Neural progenitor cell (in vitro differentiated cells): ENCODE measurements at regions not wholly inside any gene's neighbourhood (a gene's known extent, or its start where the extent isn't known, plus 50 kb on each side); places are given as distances from the start of the nearest gene placed in this dataset.

Source experiments
- DNase-seq: peaks from one replicate; pipeline ENCODE4 v3.0.0-alpha.2; 2016; ENCODE audit warnings: low spot score
- H2AFZ ChIP-seq: fragments of 200-600 bp; sonication (generic); replicated peaks from 2 replicates; pipeline ENCODE4 v1.6.1; 2016; ENCODE audit warnings: antibody characterized with exemption
- H3F3A ChIP-seq: fragments of 200-600 bp; sonication (generic); 2 replicates; pipeline ENCODE4 v1.6.1; 2016; ENCODE audit warnings: antibody characterized with exemption, low read depth
- H3K27ac ChIP-seq: fragments of 200-600 bp; sonication (generic); 2 replicates; pipeline ENCODE4 v1.5.1; 2016; ENCODE audit warnings: mild to moderate bottlenecking
- H3K27me3 ChIP-seq: fragments of 200-600 bp; sonication (generic); 2 replicates; pipeline ENCODE4 v1.6.1; 2016; ENCODE audit warnings: mild to moderate bottlenecking, moderate library complexity
- H3K36me3 ChIP-seq: fragments of 200-600 bp; sonication (generic); 2 replicates; pipeline ENCODE4 v1.5.1; 2016
- H3K4me1 ChIP-seq: fragments of 200-600 bp; sonication (generic); 2 replicates; pipeline ENCODE4 v1.6.1; 2016; ENCODE audit warnings: mixed run types
- H3K4me2 ChIP-seq: fragments of 200-600 bp; sonication (generic); 2 replicates; pipeline ENCODE4 v1.6.1; 2016
- H3K4me3 ChIP-seq: fragments of 200-600 bp; sonication (generic); 2 replicates; pipeline ENCODE4 v1.5.1; 2016
- H3K79me2 ChIP-seq: fragments of 200-600 bp; sonication (generic); 2 replicates; pipeline ENCODE4 v1.6.1; 2016; ENCODE audit warnings: low read depth
- H3K9ac ChIP-seq: fragments of 200-600 bp; sonication (generic); 2 replicates; pipeline ENCODE4 v1.6.1; 2016
- H3K9me3 ChIP-seq: fragments of 200-600 bp; sonication (generic); 2 replicates; pipeline ENCODE4 v1.5.1; 2016; ENCODE audit warnings: low read depth
- H4K20me1 ChIP-seq: fragments of 200-600 bp; sonication (generic); 2 replicates; pipeline ENCODE4 v1.6.1; 2016; ENCODE audit warnings: low read depth
- H3K27ac Mint-ChIP-seq: 3 replicates; pipeline ENCODE4 v1.8.0; 2021; ENCODE audit warnings: mixed read lengths
- H3K27me3 Mint-ChIP-seq: 2 replicates; pipeline ENCODE4 v1.8.0; 2022; ENCODE audit warnings: low read depth, mild to moderate bottlenecking, inconsistent platforms, moderate library complexity, mixed read lengths; ENCODE audit not compliant: insufficient read depth
- H3K36me3 Mint-ChIP-seq: 3 replicates; pipeline ENCODE4 v1.8.0; 2021; ENCODE audit warnings: mixed read lengths
- H3K4me1 Mint-ChIP-seq: 3 replicates; pipeline ENCODE4 v1.8.0; 2021; ENCODE audit warnings: mixed read lengths
- H3K4me3 Mint-ChIP-seq: 3 replicates; pipeline ENCODE4 v1.8.0; 2021; ENCODE audit warnings: mild to moderate bottlenecking, moderate library complexity, mixed read lengths
- H3K9me3 Mint-ChIP-seq: 3 replicates; pipeline ENCODE4 v1.8.0; 2020; ENCODE audit warnings: mixed read lengths
- EZH2 ChIP-seq: fragments of 200-600 bp; sonication (generic); IDR thresholded peaks from 2 replicates; pipeline ENCODE4 v1.6.1; 2017; ENCODE audit warnings: antibody characterized with exemption, mild to moderate bottlenecking, moderate library complexity
- EZH2phosphoT487 ChIP-seq: fragments of 200-600 bp; sonication (generic); IDR thresholded peaks from 2 replicates; pipeline ENCODE4 v1.6.1; 2017; ENCODE audit warnings: antibody characterized with exemption
- TF ChIP-seq, protein P1 (sequence below): fragments of 200-600 bp; sonication (generic); IDR thresholded peaks from 2 replicates; pipeline ENCODE4 v1.5.1; 2017; ENCODE audit warnings: antibody characterized with exemption, mild to moderate bottlenecking

DNA sequence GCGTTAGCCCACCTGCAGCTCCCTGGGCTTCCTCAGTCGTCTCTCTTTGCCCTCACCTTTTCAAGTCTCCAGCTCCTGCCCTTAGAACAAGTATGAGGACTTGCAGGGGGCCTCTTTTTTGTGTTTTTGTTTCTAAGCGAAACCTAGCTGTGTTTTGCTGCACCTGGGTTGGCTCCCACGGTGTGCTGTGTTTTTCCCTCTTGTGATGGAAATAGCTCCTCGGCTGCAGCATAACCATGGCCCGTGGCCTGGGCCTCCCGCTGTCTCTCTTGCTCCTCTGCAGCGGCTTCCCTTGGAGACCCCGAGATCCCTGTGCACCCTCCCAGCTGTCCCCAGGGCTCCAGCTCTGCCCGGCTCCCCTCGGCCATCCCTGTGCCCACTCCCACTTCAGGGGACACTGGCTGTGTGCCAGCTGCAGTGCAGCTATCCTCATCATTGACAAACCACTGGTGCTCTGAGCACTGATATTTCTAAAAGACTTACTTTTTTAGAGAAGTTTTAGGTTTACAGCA lies 75.6 kb upstream of the TCERG1L start:
- Histone ChIP-seq H3K4me3 (no peak overlapping the region), H3K4me1 (no peaks in the 10 kb centered on the region), H3K36me3 (no peaks in the 10 kb centered on the region), H4K20me1 (no peaks in the 10 kb centered on the region), H3K27ac (no peak overlapping the region), H3K4me2 (no peak overlapping the region), H3K79me2 (no peaks in the 10 kb centered on the region), H3K9ac (no peak overlapping the region), H3K27me3 (peaks cover 13% of the 10 kb centered on the region), H3F3A (no peaks in the 10 kb centered on the region), H2AFZ (no peak overlapping the region), H3K9me3 (no peaks in the 10 kb centered on the region)
- no peaks in the 10 kb centered on the region for H3K36me3 Mint-ChIP-seq
- peaks cover 6% of the 10 kb centered on the region for H3K27me3 Mint-ChIP-seq
- no peaks in the 10 kb centered on the region for H3K9me3 Mint-ChIP-seq
- no peak overlapping the region for H3K27ac Mint-ChIP-seq
- DNase-seq: no peak
- no peak for TF ChIP-seq EZH2phosphoT487
- H3K4me3 Mint-ChIP-seq: no peak overlapping the region
- H3K4me1 Mint-ChIP-seq: no peaks in the 10 kb centered on the region

DNA sequence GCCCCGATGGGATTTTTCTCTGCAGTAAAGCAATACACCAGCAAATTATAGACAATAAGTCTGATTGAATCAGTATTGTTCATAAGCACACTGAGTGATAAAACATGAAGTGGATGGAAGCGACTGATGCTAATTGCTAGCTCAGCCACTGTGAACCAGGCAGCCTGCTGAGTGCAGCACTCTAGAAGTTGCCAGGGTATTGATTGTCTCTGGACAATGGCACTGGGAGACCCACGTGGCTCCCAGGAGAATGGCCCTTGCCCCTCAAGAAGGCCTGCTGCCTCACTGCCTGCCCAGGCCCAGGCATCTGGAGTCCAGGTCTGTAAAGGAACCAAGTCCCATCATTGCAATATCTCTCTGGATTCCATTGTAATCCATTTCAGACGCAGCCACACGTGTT lies 80.4 kb upstream of the TCERG1L start:
- H3K4me3 ChIP-seq: no peak overlapping the region
- H3K4me3 Mint-ChIP-seq: no peak overlapping the region
- H3F3A ChIP-seq: no peaks in the 10 kb centered on the region
- H2AFZ ChIP-seq: no peak overlapping the region
- H3K4me1 ChIP-seq: peaks cover 8% of the 10 kb centered on the region
- no peak overlapping the region for H3K27ac Mint-ChIP-seq
- no peak for TF ChIP-seq EZH2phosphoT487
- TF ChIP-seq, protein P1, sequence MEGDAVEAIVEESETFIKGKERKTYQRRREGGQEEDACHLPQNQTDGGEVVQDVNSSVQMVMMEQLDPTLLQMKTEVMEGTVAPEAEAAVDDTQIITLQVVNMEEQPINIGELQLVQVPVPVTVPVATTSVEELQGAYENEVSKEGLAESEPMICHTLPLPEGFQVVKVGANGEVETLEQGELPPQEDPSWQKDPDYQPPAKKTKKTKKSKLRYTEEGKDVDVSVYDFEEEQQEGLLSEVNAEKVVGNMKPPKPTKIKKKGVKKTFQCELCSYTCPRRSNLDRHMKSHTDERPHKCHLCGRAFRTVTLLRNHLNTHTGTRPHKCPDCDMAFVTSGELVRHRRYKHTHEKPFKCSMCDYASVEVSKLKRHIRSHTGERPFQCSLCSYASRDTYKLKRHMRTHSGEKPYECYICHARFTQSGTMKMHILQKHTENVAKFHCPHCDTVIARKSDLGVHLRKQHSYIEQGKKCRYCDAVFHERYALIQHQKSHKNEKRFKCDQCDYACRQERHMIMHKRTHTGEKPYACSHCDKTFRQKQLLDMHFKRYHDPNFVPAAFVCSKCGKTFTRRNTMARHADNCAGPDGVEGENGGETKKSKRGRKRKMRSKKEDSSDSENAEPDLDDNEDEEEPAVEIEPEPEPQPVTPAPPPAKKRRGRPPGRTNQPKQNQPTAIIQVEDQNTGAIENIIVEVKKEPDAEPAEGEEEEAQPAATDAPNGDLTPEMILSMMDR: no peak
- no peak for TF ChIP-seq EZH2
- H3K36me3 Mint-ChIP-seq: no peaks in the 10 kb centered on the region
- no peak overlapping the region for H3K4me2 ChIP-seq
- peaks cover 9% of the 10 kb centered on the region for H3K27me3 ChIP-seq
- DNase-seq: no peak
- H3K27ac ChIP-seq: no peak overlapping the region
- H3K36me3 ChIP-seq: no peaks in the 10 kb centered on the region
- no peaks in the 10 kb centered on the region for H4K20me1 ChIP-seq
- H3K9ac ChIP-seq: no peak overlapping the region
- H3K9me3 ChIP-seq: no peaks in the 10 kb centered on the region
- H3K27me3 Mint-ChIP-seq: peaks cover 11% of the 10 kb centered on the region
- no peaks in the 10 kb centered on the region for H3K9me3 Mint-ChIP-seq
- H3K4me1 Mint-ChIP-seq: peaks cover 11% of the 10 kb centered on the region
- H3K79me2 ChIP-seq: no peaks in the 10 kb centered on the region

DNA sequence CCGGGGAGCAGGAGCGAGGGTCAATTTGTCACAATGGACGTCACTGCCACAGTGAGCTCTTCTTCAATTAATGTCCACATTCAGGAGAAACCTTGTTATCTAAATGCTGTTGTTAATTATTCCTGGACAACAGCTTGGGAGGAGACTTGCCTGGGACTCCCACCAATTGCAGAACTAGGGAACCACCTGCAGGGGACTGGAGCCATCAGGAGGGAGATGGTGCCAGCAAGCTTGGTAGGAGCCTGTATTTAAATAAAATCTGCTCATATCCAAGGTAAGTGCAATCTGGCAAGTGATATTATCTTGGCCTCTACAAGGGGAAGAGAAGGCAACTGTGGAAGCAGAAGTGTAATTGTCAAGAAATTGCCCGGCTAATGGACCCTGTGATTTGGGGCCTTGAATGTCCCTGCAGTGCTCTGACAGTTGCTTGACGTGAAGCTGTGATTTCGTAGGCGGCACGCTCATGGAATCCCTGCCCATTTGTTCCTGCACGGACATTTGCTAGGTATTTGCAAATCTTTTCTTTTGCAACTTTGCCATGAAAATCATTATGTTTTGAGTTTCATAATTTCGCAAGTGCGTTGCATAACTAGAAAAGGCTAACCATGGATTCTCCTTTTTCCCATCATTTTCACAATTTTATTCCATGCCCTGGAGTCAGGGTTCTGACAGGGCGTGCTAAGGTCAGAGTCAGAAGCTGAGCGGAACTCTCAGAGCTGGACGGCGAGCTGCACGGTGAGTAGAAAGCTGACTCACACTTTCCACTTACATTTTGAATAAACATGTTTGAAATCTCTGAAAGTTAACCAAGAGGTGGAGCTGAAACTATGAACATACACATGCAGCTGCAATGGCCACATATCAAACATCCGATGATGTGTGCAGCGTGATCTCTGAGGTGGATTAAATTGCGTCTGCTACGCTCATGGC lies 84.9 kb upstream of the TCERG1L start:
- peak; percentile 26 for DNase-seq
- no peaks in the 10 kb centered on the region for H3K36me3 Mint-ChIP-seq
- peaks cover 18% of the 10 kb centered on the region for H3K4me1 Mint-ChIP-seq
- Histone ChIP-seq H3K27me3 (no peaks in the 10 kb centered on the region), H3K27ac (no peak overlapping the region), H3K4me3 (no peak overlapping the region), H3K4me1 (peaks cover 8% of the 10 kb centered on the region), H2AFZ (no peak overlapping the region), H3K9me3 (no peaks in the 10 kb centered on the region), H3F3A (no peaks in the 10 kb centered on the region), H3K4me2 (no peak overlapping the region), H3K79me2 (no peaks in the 10 kb centered on the region), H4K20me1 (no peaks in the 10 kb centered on the region), H3K9ac (no peak overlapping the region), H3K36me3 (no peaks in the 10 kb centered on the region)
- peaks cover 13% of the 10 kb centered on the region for H3K27me3 Mint-ChIP-seq
- H3K27ac Mint-ChIP-seq: peak overlapping the region; percentile 14
- H3K9me3 Mint-ChIP-seq: no peaks in the 10 kb centered on the region
- TF ChIP-seq, protein P1: peak; percentile 39
- TF ChIP-seq EZH2phosphoT487 (no peak), EZH2 (no peak)
- H3K4me3 Mint-ChIP-seq: no peak overlapping the region

DNA sequence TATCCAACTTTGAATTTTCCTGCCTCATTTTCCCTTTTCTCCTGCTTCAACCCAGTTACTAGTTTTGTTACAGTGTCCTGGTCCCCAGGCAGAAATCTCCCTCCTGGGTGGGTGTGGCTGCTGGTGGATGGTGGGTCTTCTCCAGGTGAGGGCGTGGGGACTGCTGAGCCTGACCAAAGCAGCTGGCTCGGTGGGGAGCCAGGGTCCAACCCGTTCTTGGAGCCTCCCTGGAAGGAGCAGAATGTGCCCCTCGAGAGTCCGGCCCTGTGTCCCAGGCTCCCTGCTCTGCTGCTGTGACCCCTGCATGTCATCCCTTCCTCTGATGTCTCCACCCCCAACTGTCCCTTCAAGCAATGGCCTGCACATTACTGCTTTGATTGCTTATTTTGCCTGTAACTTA lies 86.6 kb upstream of the TCERG1L start:
- Histone ChIP-seq H3K9ac (no peak overlapping the region), H3K79me2 (no peaks in the 10 kb centered on the region), H3K27ac (no peak overlapping the region), H3K9me3 (no peaks in the 10 kb centered on the region), H3K27me3 (no peaks in the 10 kb centered on the region), H3K4me3 (no peak overlapping the region), H4K20me1 (no peaks in the 10 kb centered on the region), H3K4me1 (peaks cover 8% of the 10 kb centered on the region), H3F3A (no peaks in the 10 kb centered on the region), H3K4me2 (no peak overlapping the region), H2AFZ (no peak overlapping the region), H3K36me3 (no peaks in the 10 kb centered on the region)
- H3K27me3 Mint-ChIP-seq: peaks cover 16% of the 10 kb centered on the region
- H3K4me3 Mint-ChIP-seq: no peak overlapping the region
- DNase-seq: no peak
- H3K9me3 Mint-ChIP-seq: no peaks in the 10 kb centered on the region
- peak overlapping the region; percentile 27 for H3K27ac Mint-ChIP-seq
- no peaks in the 10 kb centered on the region for H3K36me3 Mint-ChIP-seq
- TF ChIP-seq, protein P1: no peak
- TF ChIP-seq EZH2 (no peak), EZH2phosphoT487 (no peak)
- H3K4me1 Mint-ChIP-seq: peaks cover 22% of the 10 kb centered on the region
